ENCODE measurements at regions not wholly inside any gene's neighbourhood (a gene's known extent, or its start where the extent isn't known, plus 50 kb on each side); places are given as distances from the start of the nearest gene placed in this dataset.

GRCh38 chr2:219707496-219708285 is 80.3 kb downstream of the SLC4A3 start:
- no peak for DNase-seq (ENCODE audit: low read depth, low spot score)
- no peak overlapping the region for H3K27ac ChIP-seq (ENCODE audit: low read length)
- no peaks in the 10 kb centered on the region; the same call in 1 of the 2 replicates for H3K27me3 ChIP-seq (ENCODE audit: control insufficient read depth, insufficient read depth, low read length)
- no peak overlapping the region for H3K4me3 ChIP-seq (ENCODE audit: low read length)
- WGBS (ENCODE audit: insufficient coverage, insufficient read length), result no CpG with 5 or more reads among the region's 4 CpGs
- no peaks in the 10 kb centered on the region for H3K36me3 ChIP-seq (ENCODE audit: control insufficient read depth, insufficient read depth, low read length)
- H3K9me3 ChIP-seq (ENCODE audit: control insufficient read depth, insufficient read depth, low read length), result no peaks in the 10 kb centered on the region
- peaks cover 5% of the 10 kb centered on the region for H3K4me1 ChIP-seq (ENCODE audit: control insufficient read depth, insufficient read depth, low read length)

GRCh38 chr2:219709331-219709761 is 81.9 kb downstream of the SLC4A3 start:
- Histone ChIP-seq H3K4me1 (ENCODE audit: control insufficient read depth, insufficient read depth, low read length) (peaks cover 5% of the 10 kb centered on the region), H3K27me3 (ENCODE audit: control insufficient read depth, insufficient read depth, low read length) (no peaks in the 10 kb centered on the region; the same call in 1 of the 2 replicates), H3K9me3 (ENCODE audit: control insufficient read depth, insufficient read depth, low read length) (no peaks in the 10 kb centered on the region), H3K36me3 (ENCODE audit: control insufficient read depth, insufficient read depth, low read length) (no peaks in the 10 kb centered on the region), H3K27ac (ENCODE audit: low read length) (no peak overlapping the region), H3K4me3 (ENCODE audit: low read length) (no peak overlapping the region)
- WGBS (ENCODE audit: insufficient coverage, insufficient read length), result no CpG with 5 or more reads among the region's 2 CpGs
- no peak for DNase-seq (ENCODE audit: low read depth, low spot score)

- no peaks in the 10 kb centered on the region; the same call in 1 of the 2 replicates for H3K27me3 ChIP-seq (ENCODE audit: control insufficient read depth, insufficient read depth, low read length)
- no peak overlapping the region for H3K4me3 ChIP-seq (ENCODE audit: low read length)
- H3K36me3 ChIP-seq (ENCODE audit: control insufficient read depth, insufficient read depth, low read length), result no peaks in the 10 kb centered on the region
- H3K27ac ChIP-seq (ENCODE audit: low read length), result no peak overlapping the region
- H3K9me3 ChIP-seq (ENCODE audit: control insufficient read depth, insufficient read depth, low read length), result no peaks in the 10 kb centered on the region
- WGBS (ENCODE audit: insufficient coverage, insufficient read length), result no CpG with 5 or more reads among the region's 1 CpG
- no peak for DNase-seq (ENCODE audit: low read depth, low spot score)
- H3K4me1 ChIP-seq (ENCODE audit: control insufficient read depth, insufficient read depth, low read length), result no peaks in the 10 kb centered on the region
Observed at GRCh38 chr2:219713110-219713509, 85.7 kb downstream of the SLC4A3 start.

- DNase-seq (ENCODE audit: low read depth, low spot score), result no peak
- Histone ChIP-seq H3K27me3 (ENCODE audit: control insufficient read depth, insufficient read depth, low read length) (no peaks in the 10 kb centered on the region; the same call in 1 of the 2 replicates), H3K4me1 (ENCODE audit: control insufficient read depth, insufficient read depth, low read length) (no peaks in the 10 kb centered on the region), H3K9me3 (ENCODE audit: control insufficient read depth, insufficient read depth, low read length) (no peaks in the 10 kb centered on the region), H3K4me3 (ENCODE audit: low read length) (no peak overlapping the region), H3K36me3 (ENCODE audit: control insufficient read depth, insufficient read depth, low read length) (no peaks in the 10 kb centered on the region), H3K27ac (ENCODE audit: low read length) (no peak overlapping the region)
- no CpG with 5 or more reads among the region's 1 CpG for WGBS (ENCODE audit: insufficient coverage, insufficient read length)
Observed at GRCh38 chr2:219714681-219715400, 87.4 kb downstream of the SLC4A3 start.

GRCh38 chr2:219718066-219718465 is 90.6 kb downstream of the SLC4A3 start:
- H3K27me3 ChIP-seq (ENCODE audit: control insufficient read depth, insufficient read depth, low read length), result no peaks in the 10 kb centered on the region; the same call in 1 of the 2 replicates
- H3K27ac ChIP-seq (ENCODE audit: low read length), result no peak overlapping the region
- no peaks in the 10 kb centered on the region for H3K9me3 ChIP-seq (ENCODE audit: control insufficient read depth, insufficient read depth, low read length)
- H3K4me3 ChIP-seq (ENCODE audit: low read length), result no peak overlapping the region
- H3K4me1 ChIP-seq (ENCODE audit: control insufficient read depth, insufficient read depth, low read length), result no peaks in the 10 kb centered on the region
- no peaks in the 10 kb centered on the region for H3K36me3 ChIP-seq (ENCODE audit: control insufficient read depth, insufficient read depth, low read length)
- DNase-seq (ENCODE audit: low read depth, low spot score), result no peak
- no CpG with 5 or more reads among the region's 3 CpGs for WGBS (ENCODE audit: insufficient coverage, insufficient read length)

- Histone ChIP-seq H3K4me1 (ENCODE audit: control insufficient read depth, insufficient read depth, low read length) (no peaks in the 10 kb centered on the region), H3K36me3 (ENCODE audit: control insufficient read depth, insufficient read depth, low read length) (no peaks in the 10 kb centered on the region), H3K27ac (ENCODE audit: low read length) (no peak overlapping the region), H3K4me3 (ENCODE audit: low read length) (no peak overlapping the region), H3K27me3 (ENCODE audit: control insufficient read depth, insufficient read depth, low read length) (no peaks in the 10 kb centered on the region; the same call in 1 of the 2 replicates), H3K9me3 (ENCODE audit: control insufficient read depth, insufficient read depth, low read length) (no peaks in the 10 kb centered on the region)
- DNase-seq (ENCODE audit: low read depth, low spot score), result no peak
- no CpG with 5 or more reads among the region's 4 CpGs for WGBS (ENCODE audit: insufficient coverage, insufficient read length)
Observed at GRCh38 chr2:219719521-219719920, 92.1 kb downstream of the SLC4A3 start.

- no peaks in the 10 kb centered on the region for H3K4me1 ChIP-seq (ENCODE audit: control insufficient read depth, insufficient read depth, low read length)
- no peak overlapping the region for H3K27ac ChIP-seq (ENCODE audit: low read length)
- no CpG with 5 or more reads among the region's 6 CpGs for WGBS (ENCODE audit: insufficient coverage, insufficient read length)
- H3K36me3 ChIP-seq (ENCODE audit: control insufficient read depth, insufficient read depth, low read length), result no peaks in the 10 kb centered on the region
- H3K9me3 ChIP-seq (ENCODE audit: control insufficient read depth, insufficient read depth, low read length), result no peaks in the 10 kb centered on the region
- no peaks in the 10 kb centered on the region for H3K27me3 ChIP-seq (ENCODE audit: control insufficient read depth, insufficient read depth, low read length)
- H3K4me3 ChIP-seq (ENCODE audit: low read length), result no peak overlapping the region
- no peak for DNase-seq (ENCODE audit: low read depth, low spot score)
Observed at GRCh38 chr2:219720956-219721355, 93.5 kb downstream of the SLC4A3 start.

GRCh38 chr2:219722276-219722879 is 94.9 kb downstream of the SLC4A3 start:
- no peak for DNase-seq (ENCODE audit: low read depth, low spot score)
- Histone ChIP-seq H3K27me3 (ENCODE audit: control insufficient read depth, insufficient read depth, low read length) (no peaks in the 10 kb centered on the region), H3K4me3 (ENCODE audit: low read length) (no peak overlapping the region), H3K9me3 (ENCODE audit: control insufficient read depth, insufficient read depth, low read length) (no peaks in the 10 kb centered on the region), H3K4me1 (ENCODE audit: control insufficient read depth, insufficient read depth, low read length) (no peaks in the 10 kb centered on the region), H3K27ac (ENCODE audit: low read length) (no peak overlapping the region), H3K36me3 (ENCODE audit: control insufficient read depth, insufficient read depth, low read length) (no peaks in the 10 kb centered on the region)
- no CpG with 5 or more reads among the region's 10 CpGs for WGBS (ENCODE audit: insufficient coverage, insufficient read length)

GRCh38 chr2:219723311-219723710 is 95.9 kb downstream of the SLC4A3 start:
- no peak for DNase-seq (ENCODE audit: low read depth, low spot score)
- Histone ChIP-seq H3K4me1 (ENCODE audit: control insufficient read depth, insufficient read depth, low read length) (no peaks in the 10 kb centered on the region), H3K9me3 (ENCODE audit: control insufficient read depth, insufficient read depth, low read length) (no peaks in the 10 kb centered on the region), H3K36me3 (ENCODE audit: control insufficient read depth, insufficient read depth, low read length) (no peaks in the 10 kb centered on the region), H3K27me3 (ENCODE audit: control insufficient read depth, insufficient read depth, low read length) (no peaks in the 10 kb centered on the region), H3K4me3 (ENCODE audit: low read length) (no peak overlapping the region), H3K27ac (ENCODE audit: low read length) (no peak overlapping the region)
- WGBS (ENCODE audit: insufficient coverage, insufficient read length), result no CpG with 5 or more reads among the region's 4 CpGs

GRCh38 chr2:219724628-219725027 is 97.2 kb downstream of the SLC4A3 start:
- Histone ChIP-seq H3K27me3 (ENCODE audit: control insufficient read depth, insufficient read depth, low read length) (no peaks in the 10 kb centered on the region), H3K27ac (ENCODE audit: low read length) (no peak overlapping the region), H3K36me3 (ENCODE audit: control insufficient read depth, insufficient read depth, low read length) (no peaks in the 10 kb centered on the region), H3K4me3 (ENCODE audit: low read length) (no peak overlapping the region), H3K4me1 (ENCODE audit: control insufficient read depth, insufficient read depth, low read length) (no peaks in the 10 kb centered on the region), H3K9me3 (ENCODE audit: control insufficient read depth, insufficient read depth, low read length) (no peaks in the 10 kb centered on the region)
- no peak for DNase-seq (ENCODE audit: low read depth, low spot score)
- WGBS (ENCODE audit: insufficient coverage, insufficient read length), result no CpG with 5 or more reads among the region's 1 CpG
